ENCODE measurements at regions not wholly inside any gene's neighbourhood (a gene's known extent, or its start where the extent isn't known, plus 50 kb on each side); places are given as distances from the start of the nearest gene placed in this dataset.

- TF ChIP-seq CTCF (IDR thresholded peaks at IDR 0.05) (no peak), EP300 (IDR thresholded peaks at IDR 0.05) (no peak)
These were observed 157.9 kb downstream of the ZDHHC21 start for GRCh38 chr9:14535161-14535955.

All from tibial nerve (tissue), 4 donors.